H1 (cell line): ENCODE measurements at regions not wholly inside any gene's neighbourhood (a gene's known extent, or its start where the extent isn't known, plus 50 kb on each side); places are given as distances from the start of the nearest gene placed in this dataset.

ENCODE experiments used
- CTCF ChIA-PET: fragments of 300-600 bp; sonication (Branson Sonifier 250); formaldehyde crosslinking; loops from one replicate; lab custom pipeline; 2021; ENCODE audit not compliant: partially characterized antibody; lab: Charles Lee
- POLR2A ChIA-PET: fragments of 300-600 bp; sonication (Branson Sonifier 250); formaldehyde crosslinking; loops from one replicate; lab custom pipeline; 2021; ENCODE audit warnings: inconsistent platforms; ENCODE audit not compliant: partially characterized antibody; lab: Charles Lee
- DNase-seq, 2 experiments: peaks; one replicate each; pipeline versions ENCODE4 v3.0.0 to v3.0.0-alpha.2; 2010 to 2022; ENCODE audit warnings: low spot score in 2 of 2, low read depth in 1 of 2, mixed read lengths in 1 of 2
- FAIRE-seq: peaks from 2 replicates; lab custom pipeline; 2011; peaks lifted over from hg19 to GRCh38; lab: Jason Lieb, UNC
- H2AFZ ChIP-seq: 2 replicates; pipeline ENCODE4 v1.8.1; 2012; ENCODE audit warnings: low read length, inconsistent platforms
- H2AK5ac ChIP-seq: 2 replicates; pipeline ENCODE4 v1.6.1; 2013; ENCODE audit warnings: low read depth, low read length
- H2BK120ac ChIP-seq: replicated peaks from 2 replicates; pipeline ENCODE3; 2013; ENCODE audit warnings: low read depth, low read length, inconsistent platforms
- H2BK12ac ChIP-seq: 2 replicates; pipeline ENCODE4 v1.6.1; 2013; ENCODE audit warnings: low read depth, low read length
- H2BK15ac ChIP-seq: 2 replicates; pipeline ENCODE4 v1.6.1; 2013; ENCODE audit warnings: low read length
- H2BK20ac ChIP-seq: 2 replicates; pipeline ENCODE4 v1.6.1; 2013; ENCODE audit warnings: low read length
- H2BK5ac ChIP-seq: 2 replicates; pipeline ENCODE4 v1.6.1; 2013; ENCODE audit warnings: low read depth, low read length
- H3K14ac ChIP-seq: 2 replicates; pipeline ENCODE4 v1.6.1; 2013; ENCODE audit warnings: inconsistent platforms; ENCODE audit not compliant: insufficient read length
- H3K18ac ChIP-seq: 2 replicates; pipeline ENCODE4 v1.6.1; 2013; ENCODE audit warnings: low read length; ENCODE audit errors: extremely low read depth
- H3K23ac ChIP-seq: 2 replicates; pipeline ENCODE4 v1.6.1; 2013; ENCODE audit warnings: inconsistent platforms; ENCODE audit not compliant: insufficient read length
- H3K23me2 ChIP-seq: 2 replicates; pipeline ENCODE4 v1.6.1; 2013; ENCODE audit warnings: low read depth, low read length
- H3K27ac ChIP-seq: 2 replicates; pipeline ENCODE4 v1.6.1; 2011; ENCODE audit warnings: low read depth, low read length, inconsistent platforms
- H3K27me3 ChIP-seq, 4 experiments: replicated peaks in 1 of 4; 1 replicate in 1 of 4; 2 replicates in 3 of 4; pipeline versions ENCODE4 v1.6.1 to v1.8.1; 2011 to 2013; ENCODE audit warnings: low read length in 3 of 4, mild to moderate bottlenecking in 3 of 4, inconsistent platforms in 2 of 4, mixed read lengths in 2 of 4, moderate library complexity in 1 of 4; ENCODE audit not compliant: control insufficient read depth in 3 of 4, insufficient read depth in 3 of 4; ENCODE audit errors: extremely low read depth in 1 of 4
- H3K36me3 ChIP-seq, 4 experiments: 2 replicates each; pipeline versions ENCODE4 v1.6.1 to v1.8.1; 2011 to 2013; ENCODE audit warnings: mild to moderate bottlenecking in 4 of 4, low read length in 3 of 4, moderate library complexity in 2 of 4, control low read depth in 1 of 4, inconsistent platforms in 1 of 4; ENCODE audit not compliant: insufficient read depth in 4 of 4, control insufficient read depth in 2 of 4
- H3K4ac ChIP-seq: replicated peaks from 2 replicates; pipeline ENCODE3; 2013; ENCODE audit warnings: low read length, low read depth, mixed read lengths, inconsistent platforms; ENCODE audit not compliant: insufficient read length
- H3K4me1 ChIP-seq, 4 experiments: replicated peaks in 1 of 4; 1 replicate in 1 of 4; 2 replicates in 3 of 4; pipeline versions ENCODE4 v1.6.1 to v1.8.1; 2011 to 2013; ENCODE audit warnings: low read length in 3 of 4, inconsistent platforms in 2 of 4, mixed read lengths in 1 of 4; ENCODE audit not compliant: insufficient read depth in 4 of 4, control insufficient read depth in 3 of 4
- H3K4me2 ChIP-seq, 2 experiments: 2 replicates each; pipeline versions ENCODE4 v1.6.1 to v1.8.1; 2011 to 2013; ENCODE audit warnings: low read depth in 2 of 2, low read length in 2 of 2, control low read depth in 1 of 2, inconsistent platforms in 1 of 2, mild to moderate bottlenecking in 1 of 2; ENCODE audit not compliant: insufficient read depth in 1 of 2
- H3K4me3 ChIP-seq, 4 experiments: fragments of 200-600, 300-600 bp in 1 of 4; sonication (generic), shearing (Covaris generic), sonication (Bioruptor Twin) in 1 of 4; 2 replicates each; pipeline versions ENCODE4 v1.5.1 to v1.8.1; 2011 to 2016; ENCODE audit warnings: low read length in 4 of 4, low read depth in 3 of 4, control low read depth in 2 of 4, inconsistent platforms in 2 of 4, mild to moderate bottlenecking in 2 of 4, mixed read lengths in 1 of 4, moderate library complexity in 1 of 4; ENCODE audit not compliant: insufficient read depth in 2 of 4; ENCODE audit errors: extremely low read depth in 1 of 4
- H3K56ac ChIP-seq: replicated peaks from 2 replicates; pipeline ENCODE3; 2013; ENCODE audit warnings: low read depth, mild to moderate bottlenecking, mixed read lengths, low read length, inconsistent platforms; ENCODE audit not compliant: insufficient read length
- H3K79me1 ChIP-seq: 2 replicates; pipeline ENCODE4 v1.6.1; 2013; ENCODE audit warnings: low read depth, low read length, control low read depth
- H3K79me2 ChIP-seq, 2 experiments: 2 replicates each; pipeline versions ENCODE4 v1.6.1 to v1.8.1; 2012 to 2013; ENCODE audit warnings: low read length in 2 of 2, mild to moderate bottlenecking in 2 of 2, inconsistent platforms in 1 of 2; ENCODE audit not compliant: insufficient read depth in 2 of 2, control insufficient read depth in 1 of 2
- H3K9ac ChIP-seq, 4 experiments: replicated peaks in 1 of 4; 1 replicate in 1 of 4; 2 replicates in 3 of 4; pipeline versions ENCODE4 v1.6.1 to v1.8.1; 2011 to 2013; ENCODE audit warnings: low read depth in 3 of 4, low read length in 3 of 4, control low read depth in 2 of 4, mild to moderate bottlenecking in 2 of 4, moderate library complexity in 2 of 4, inconsistent platforms in 1 of 4; ENCODE audit errors: extremely low read depth in 1 of 4
- H3K9me3 ChIP-seq, 2 experiments: 2 replicates each; pipeline versions ENCODE4 v1.6.1 to v1.8.1; 2012 to 2013; ENCODE audit warnings: mild to moderate bottlenecking in 2 of 2, moderate library complexity in 2 of 2, control low read depth in 1 of 2, inconsistent platforms in 1 of 2, low read depth in 1 of 2, low read length in 1 of 2, mixed read lengths in 1 of 2; ENCODE audit not compliant: insufficient read depth in 2 of 2
- H4K20me1 ChIP-seq, 2 experiments: replicated peaks in 1 of 2; 2 replicates each; pipeline versions ENCODE3 to v1.8.1; 2011 to 2013; ENCODE audit warnings: inconsistent platforms in 2 of 2, low read length in 2 of 2, mild to moderate bottlenecking in 1 of 2; ENCODE audit not compliant: insufficient read depth in 2 of 2, control insufficient read depth in 1 of 2
- H4K5ac ChIP-seq: 2 replicates; pipeline ENCODE4 v1.6.1; 2013; ENCODE audit warnings: low read length, low read depth, mixed read lengths, inconsistent platforms; ENCODE audit not compliant: insufficient read length
- H4K8ac ChIP-seq: 2 replicates; pipeline ENCODE4 v1.8.0; 2013; ENCODE audit warnings: mild to moderate bottlenecking, moderate library complexity, low read length, inconsistent platforms; ENCODE audit not compliant: insufficient read depth; ENCODE audit errors: extremely low read depth
- H4K91ac ChIP-seq: replicated peaks from 2 replicates; pipeline ENCODE3; 2013; ENCODE audit warnings: low read length, mixed read lengths, inconsistent platforms; ENCODE audit not compliant: insufficient read length
- EP300 ChIP-seq, 2 experiments: IDR thresholded peaks; 1 replicate in 1 of 2; 2 replicates in 1 of 2; pipeline ENCODE4 v1.6.1; 2011 to 2012; ENCODE audit warnings: low read depth in 2 of 2, low read length in 2 of 2, mild to moderate bottlenecking in 2 of 2, borderline replicate concordance in 1 of 2, inconsistent platforms in 1 of 2, moderate library complexity in 1 of 2
- KDM1A ChIP-seq: fragments of 200-600, 300-600 bp; sonication (generic); IDR thresholded peaks from 2 replicates; pipeline ENCODE4 v1.7.1; 2016; ENCODE audit warnings: mild to moderate bottlenecking, low read length, borderline replicate concordance
- PHF8 ChIP-seq: fragments of 200-600 bp; sonication (generic); conservative IDR thresholded peaks from 2 replicates; pipeline ENCODE4 v1.7.1; 2012; ENCODE audit warnings: low read depth, mild to moderate bottlenecking, inconsistent platforms, low read length, moderate library complexity
- RBBP5 ChIP-seq: IDR thresholded peaks from 2 replicates; pipeline ENCODE4 v1.7.1; 2012; ENCODE audit warnings: low read depth, mild to moderate bottlenecking, inconsistent platforms, low read length, moderate library complexity, borderline replicate concordance
- SP2 ChIP-seq: IDR thresholded peaks from 2 replicates; pipeline ENCODE4 v1.6.1; 2012; ENCODE audit warnings: mild to moderate bottlenecking, low read length, inconsistent platforms
- TEAD4 ChIP-seq: IDR thresholded peaks from 2 replicates; pipeline ENCODE4 v1.6.1; 2012; ENCODE audit warnings: low read depth, low read length, inconsistent platforms, mixed read lengths
- WGBS, 2 experiments: shearing (Covaris generic) in 1 of 2; methylation state at CpG; one replicate each; pipeline versions ENCODE4 v1.1.6 to v1.1.7; 2013 to 2015; ENCODE audit warnings: low lambda C conversion rate in 2 of 2, mixed read lengths in 2 of 2, inconsistent platforms in 1 of 2, low coverage in 1 of 2, missing lambda C conversion rate in 1 of 2; ENCODE audit not compliant: insufficient replicate concordance in 2 of 2, insufficient coverage in 1 of 2, insufficient read length in 1 of 2; ENCODE audit errors: extremely low coverage in 1 of 2, missing lambda C conversion rate in 1 of 2; 5-methylcytosine and 5-hydroxymethylcytosine counted together

DNA sequence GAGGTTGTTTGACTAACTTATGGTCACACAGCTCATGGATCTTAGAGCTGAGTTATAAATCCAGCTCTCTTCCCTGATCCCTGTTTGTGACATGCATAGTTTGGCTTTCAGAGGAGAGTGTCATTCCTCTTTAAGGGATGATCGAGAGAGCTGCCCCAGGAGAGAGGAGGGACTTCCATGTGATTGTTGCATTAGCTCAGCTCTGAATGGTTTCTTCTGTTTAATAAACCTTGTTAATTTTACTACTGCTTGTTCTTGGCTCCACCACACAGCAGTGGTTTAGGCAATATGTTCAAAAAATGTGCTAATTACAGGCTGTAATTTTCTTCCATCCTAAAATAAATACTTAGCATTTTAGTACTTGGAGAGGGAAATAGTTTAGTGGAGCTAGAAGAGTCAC is 152.5 kb downstream of the C12orf75 start:
- H2BK12ac ChIP-seq, result no peak overlapping the region
- H3K4me2 ChIP-seq, result no peak overlapping the region
- H4K5ac ChIP-seq, result no peak overlapping the region
- H3K4me3 ChIP-seq, result no peak overlapping the region
- WGBS, 2 experiments, result 79% methylated on average over 1 of the region's 1 CpG; no CpG with 5 or more reads in 1 of the 2 experiments
- ChIA-PET CTCF (interaction anchor here (0.6 to 1.2 kb wide), 5 partner anchors 13 to 678 kb away, joined by 3 to 4 read pairs (median 3); no protein-coding TSS in a partner anchor), POLR2A (no interaction called here)
- peaks cover 0 to 14% (median 6%) of the 10 kb centered on the region in 4 experiments; a peak in 4 of 7 replicates for H3K4me1 ChIP-seq
- H3K27me3 ChIP-seq, result peaks cover 0 to 2% (median under 1%) of the 10 kb centered on the region in 4 experiments; a peak in 1 of 7 replicates
- no peaks in the 10 kb centered on the region for H3K79me1 ChIP-seq
- H3K79me2 ChIP-seq, result no peaks in the 10 kb centered on the region
- H3K9ac ChIP-seq, result no peak overlapping the region
- H3K23ac ChIP-seq, result no peak overlapping the region
- no peak overlapping the region for H4K91ac ChIP-seq
- H2BK120ac ChIP-seq, result no peak overlapping the region
- H3K4ac ChIP-seq, result no peak overlapping the region
- no peak overlapping the region for H2AFZ ChIP-seq
- no peak overlapping the region for H3K56ac ChIP-seq
- no peaks in the 10 kb centered on the region for H3K23me2 ChIP-seq
- H4K8ac ChIP-seq, result no peak overlapping the region
- H4K20me1 ChIP-seq, result no peaks in the 10 kb centered on the region
- H3K18ac ChIP-seq, result no peak overlapping the region
- DNase-seq (no peak), FAIRE-seq (no peak)
- TF ChIP-seq PHF8 (no peak), SP2 (no peak), EP300 (IDR thresholded peaks at IDR 0.05; ENCODE audit: borderline replicate concordance in 1 of 2, low read depth in 2 of 2, low read length in 2 of 2) (no peak), RBBP5 (no peak), KDM1A (0 out of 2 replicates have a peak, but pooled peaks have one; percentile 37), TEAD4 (no peak)
- H2BK20ac ChIP-seq, result no peak overlapping the region
- no peak overlapping the region for H2BK15ac ChIP-seq
- H3K27ac ChIP-seq, result no peak overlapping the region
- no peak overlapping the region for H3K14ac ChIP-seq
- H2AK5ac ChIP-seq, result no peak overlapping the region
- H2BK5ac ChIP-seq, result no peak overlapping the region
- no peaks in the 10 kb centered on the region for H3K36me3 ChIP-seq
- H3K9me3 ChIP-seq, result no peaks in the 10 kb centered on the region
